Psoas muscle (tissue), 7 donors: ENCODE measurements at regions not wholly inside any gene's neighbourhood (a gene's known extent, or its start where the extent isn't known, plus 50 kb on each side); places are given as distances from the start of the nearest gene placed in this dataset.
"Not testable (repeated sequence)": the region's sequence is repeated elsewhere in the genome, so short reads cannot be mapped to it uniquely, and the experiment has no call there.

Experiments used
- ATAC-seq, 4 donors: fragments of 200-7000 bp; cut with Tn5 transposase; one replicate each; pipeline ENCODE4 v1.9.1; 2020; ENCODE audit warnings: moderate library complexity in 3 of 4, mild to moderate bottlenecking in 2 of 4
- DNase-seq, 2 donors: peaks; one replicate each; pipeline ENCODE4 v3.0.0-alpha.2; 2020
- H3K27ac ChIP-seq: fragments of 200-600 bp; one replicate; pipeline ENCODE4 v1.8.0; 2022
- H3K27me3 ChIP-seq, 3 donors: fragments of 200-600 bp in 1 of 3; one replicate each; pipeline versions ENCODE4 v1.6.1 to v1.8.0; 2013 to 2022; ENCODE audit warnings: low read length in 2 of 3, mild to moderate bottlenecking in 2 of 3, moderate library complexity in 1 of 3; ENCODE audit not compliant: insufficient read depth in 3 of 3
- H3K36me3 ChIP-seq, 2 donors: fragments of 200-600 bp in 1 of 2; one replicate each; pipeline versions ENCODE4 v1.6.1 to v1.8.0; 2013 to 2022; ENCODE audit warnings: low read depth in 1 of 2, mild to moderate bottlenecking in 1 of 2, moderate library complexity in 1 of 2; ENCODE audit not compliant: insufficient read depth in 1 of 2
- H3K4me1 ChIP-seq: fragments of 200-600 bp; one replicate; pipeline ENCODE4 v1.8.0; 2022
- H3K4me3 ChIP-seq: fragments of 200-600 bp; one replicate; pipeline ENCODE4 v1.8.0; 2022; ENCODE audit warnings: mild to moderate bottlenecking
- H3K9me3 ChIP-seq: fragments of 200-600 bp; one replicate; pipeline ENCODE4 v1.8.0; 2022
- CTCF ChIP-seq: fragments of 200-600 bp; IDR thresholded peaks from one replicate; pipeline ENCODE4 v1.8.0; 2022; ENCODE audit warnings: antibody characterized with exemption
- WGBS, 3 donors: extraction: QIAGEN DNeasy Blood & Tissue Kit; methylation state at CpG; one replicate each; pipeline versions ENCODE4 v1.1.6 to v1.1.7; 2013; 5-methylcytosine and 5-hydroxymethylcytosine counted together
- intact Hi-C, 2 donors: fragments of 100-400 bp; cut with DNase I; formaldehyde crosslinking; loops; one replicate each; pipeline versions ENCODE4 v1.11.0 to v1.14.2; 2022
- donor health status: healthy with polysubstance abuse.
- donor health status: DM: no; HTN: no; CAD: no; lungs with moderate emphysema.
- donor health status: Bipolar disorder and iron deficiency.
- donor health status: healthy.
- donor health status: DM: yes; HTN: yes; CAD: no.
- donor health status: DM: no; HTN: no; CAD: no.
- donor health status: DM: yes; HTN: yes; CAD: no.

- H3K27ac ChIP-seq: no peak overlapping the region
- no peaks in the 10 kb centered on the region for H3K27me3 ChIP-seq
- ATAC-seq (no peak), DNase-seq (no peak)
- 88 to 94% (median 89%) methylated on average over 5 of the region's 5 CpGs for WGBS, 3 donors
- H3K36me3 ChIP-seq: no peaks in the 10 kb centered on the region
- H3K4me3 ChIP-seq: no peak overlapping the region
- no peaks in the 10 kb centered on the region for H3K9me3 ChIP-seq
- H3K4me1 ChIP-seq: no peaks in the 10 kb centered on the region
- no peak for TF ChIP-seq CTCF
- intact Hi-C loops: no loop called here
Observed at GRCh38 chr21:22364163-22364562, 1366.0 kb downstream of the NCAM2 start.

- WGBS, 3 donors: 18 to 21% (median 19%) methylated on average over 7 of the region's 7 CpGs
- intact Hi-C loops: no loop called here
- Histone ChIP-seq H3K4me1 (no peaks in the 10 kb centered on the region), H3K27ac (no peak overlapping the region), H3K4me3 (no peak overlapping the region), H3K9me3 (peaks cover 3% of the 10 kb centered on the region), H3K27me3 (no peaks in the 10 kb centered on the region), H3K36me3 (no peaks in the 10 kb centered on the region)
- TF ChIP-seq CTCF: no peak
- DNase-seq (no peak), ATAC-seq (no peak)
Observed at GRCh38 chr21:22374218-22374969, 1376.2 kb downstream of the NCAM2 start.

- H3K9me3 ChIP-seq, H3K36me3 ChIP-seq, H3K4me1 ChIP-seq, DNase-seq, H3K27me3 ChIP-seq, intact Hi-C loops, H3K4me3 ChIP-seq, ATAC-seq, H3K27ac ChIP-seq: not testable (repeated sequence)
- WGBS, 3 donors: 87 to 91% (median 89%) methylated on average over 3 of the region's 3 CpGs
Observed at GRCh38 chr21:22377795-22378194, 1379.6 kb downstream of the NCAM2 start.

GRCh38 chr21:22393324-22393723 is 1395.1 kb downstream of the NCAM2 start:
- no peak for ATAC-seq
- Histone ChIP-seq H3K27ac (no peak overlapping the region), H3K4me1 (no peaks in the 10 kb centered on the region), H3K36me3 (no peaks in the 10 kb centered on the region), H3K27me3 (no peaks in the 10 kb centered on the region), H3K9me3 (no peaks in the 10 kb centered on the region), H3K4me3 (no peak overlapping the region)
- TF ChIP-seq CTCF: no peak
- intact Hi-C loops: no loop called here
- DNase-seq: no peak

- no peaks in the 10 kb centered on the region for H3K4me1 ChIP-seq
- 79 to 88% (median 83%) methylated on average over 6 of the region's 6 CpGs for WGBS, 3 donors
- intact Hi-C loops: no loop called here
- TF ChIP-seq CTCF: no peak
- DNase-seq: no peak
- H3K4me3 ChIP-seq: no peak overlapping the region
- H3K9me3 ChIP-seq: no peaks in the 10 kb centered on the region
- ATAC-seq: no peak
- H3K27me3 ChIP-seq: no peaks in the 10 kb centered on the region
- H3K27ac ChIP-seq: no peak overlapping the region
- H3K36me3 ChIP-seq: no peaks in the 10 kb centered on the region
Observed at GRCh38 chr21:22395965-22396364, 1397.8 kb downstream of the NCAM2 start.
